ENCODE measurements at regions not wholly inside any gene's neighbourhood (a gene's known extent, or its start where the extent isn't known, plus 50 kb on each side); places are given as distances from the start of the nearest gene placed in this dataset.

- no peak for TF ChIP-seq POLR2A (IDR thresholded peaks at IDR 0.05)
- TF ChIP-seq CTCF (IDR thresholded peaks at IDR 0.05) = no peak
Measured at GRCh38 chr3:152742368-152743347, 92.3 kb upstream of the P2RY1 start.

Measured in uterus (tissue), 2 donors.